SU-DHL-6 (cell line): ENCODE measurements at regions not wholly inside any gene's neighbourhood (a gene's known extent, or its start where the extent isn't known, plus 50 kb on each side); places are given as distances from the start of the nearest gene placed in this dataset.

Experiments used
- H2AFZ ChIP-seq: fragments of 200-600 bp; sonication (generic); 2 replicates; pipeline ENCODE4 v1.6.1; 2014; ENCODE audit warnings: low read depth, mild to moderate bottlenecking, moderate library complexity, mixed read lengths, antibody characterized with exemption, low read length; ENCODE audit not compliant: severe bottlenecking
- H3F3A ChIP-seq: fragments of 200-600 bp; shearing (Covaris generic); 2 replicates; pipeline ENCODE4 v1.6.0; 2016; ENCODE audit warnings: antibody characterized with exemption, mild to moderate bottlenecking; ENCODE audit not compliant: insufficient read depth
- H3K27ac ChIP-seq: fragments of 200-600 bp; sonication (generic); 2 replicates; pipeline ENCODE4 v1.5.1; 2016; ENCODE audit warnings: low read depth, mild to moderate bottlenecking, low read length, moderate library complexity, mixed read lengths
- H3K27me3 ChIP-seq: fragments of 200-600 bp; sonication (generic), shearing (Covaris generic); 2 replicates; pipeline ENCODE4 v1.6.0; 2014; ENCODE audit warnings: mild to moderate bottlenecking, low read length
- H3K36me3 ChIP-seq: fragments of 200-600 bp; sonication (generic); 2 replicates; pipeline ENCODE4 v1.6.1; 2014; ENCODE audit warnings: mild to moderate bottlenecking, low read length, mixed read lengths
- H3K4me2 ChIP-seq: fragments of 300-600, 200-600 bp; shearing (Covaris generic), sonication (generic); 2 replicates; pipeline ENCODE4 v1.6.0; 2014; ENCODE audit warnings: low read length, low read depth, mild to moderate bottlenecking; ENCODE audit not compliant: poor library complexity, severe bottlenecking
- H3K4me3 ChIP-seq: fragments of 200-600 bp; sonication (generic); 2 replicates; pipeline ENCODE4 v1.5.1; 2014; ENCODE audit warnings: antibody characterized with exemption, low read length, mild to moderate bottlenecking, mixed read lengths; ENCODE audit not compliant: insufficient read depth, poor library complexity, severe bottlenecking
- H3K79me2 ChIP-seq: fragments of 200-600 bp; sonication (generic); 2 replicates; pipeline ENCODE4 v1.6.1; 2014; ENCODE audit warnings: mild to moderate bottlenecking, low read length, moderate library complexity; ENCODE audit not compliant: insufficient read depth
- H3K9ac ChIP-seq: fragments of 200-600 bp; sonication (generic); 2 replicates; pipeline ENCODE4 v1.7.0; 2014; ENCODE audit warnings: mild to moderate bottlenecking, low read length
- H3K9me2 ChIP-seq: fragments of 200-600 bp; sonication (generic); replicated peaks from 2 replicates; pipeline ENCODE4 v1.6.1; 2014; ENCODE audit warnings: low read length; ENCODE audit not compliant: insufficient read depth
- H3K9me3 ChIP-seq: fragments of 200-600 bp; sonication (generic); 2 replicates; pipeline ENCODE4 v1.6.1; 2014; ENCODE audit warnings: low read length, mixed read lengths; ENCODE audit not compliant: insufficient read depth
- H4K20me1 ChIP-seq: fragments of 200-600 bp; sonication (generic); 2 replicates; pipeline ENCODE4 v1.6.1; 2014; ENCODE audit warnings: low read depth, mild to moderate bottlenecking, antibody characterized with exemption, low read length, moderate library complexity, mixed read lengths
- EZH2phosphoT487 ChIP-seq: fragments of 200-600 bp; sonication (generic), shearing (Covaris generic); conservative IDR thresholded peaks from 2 replicates; pipeline ENCODE4 v1.6.1; 2018; ENCODE audit warnings: mild to moderate bottlenecking, antibody characterized with exemption, low read length, moderate library complexity, mixed read lengths
- TF ChIP-seq, protein P1 (sequence below): fragments of 200-600 bp; sonication (generic); IDR thresholded peaks from one replicate; pipeline ENCODE4 v1.5.1; 2017; ENCODE audit warnings: antibody characterized with exemption, mild to moderate bottlenecking, low read length, moderate library complexity; ENCODE audit not compliant: insufficient read depth, poor library complexity, severe bottlenecking

DNA sequence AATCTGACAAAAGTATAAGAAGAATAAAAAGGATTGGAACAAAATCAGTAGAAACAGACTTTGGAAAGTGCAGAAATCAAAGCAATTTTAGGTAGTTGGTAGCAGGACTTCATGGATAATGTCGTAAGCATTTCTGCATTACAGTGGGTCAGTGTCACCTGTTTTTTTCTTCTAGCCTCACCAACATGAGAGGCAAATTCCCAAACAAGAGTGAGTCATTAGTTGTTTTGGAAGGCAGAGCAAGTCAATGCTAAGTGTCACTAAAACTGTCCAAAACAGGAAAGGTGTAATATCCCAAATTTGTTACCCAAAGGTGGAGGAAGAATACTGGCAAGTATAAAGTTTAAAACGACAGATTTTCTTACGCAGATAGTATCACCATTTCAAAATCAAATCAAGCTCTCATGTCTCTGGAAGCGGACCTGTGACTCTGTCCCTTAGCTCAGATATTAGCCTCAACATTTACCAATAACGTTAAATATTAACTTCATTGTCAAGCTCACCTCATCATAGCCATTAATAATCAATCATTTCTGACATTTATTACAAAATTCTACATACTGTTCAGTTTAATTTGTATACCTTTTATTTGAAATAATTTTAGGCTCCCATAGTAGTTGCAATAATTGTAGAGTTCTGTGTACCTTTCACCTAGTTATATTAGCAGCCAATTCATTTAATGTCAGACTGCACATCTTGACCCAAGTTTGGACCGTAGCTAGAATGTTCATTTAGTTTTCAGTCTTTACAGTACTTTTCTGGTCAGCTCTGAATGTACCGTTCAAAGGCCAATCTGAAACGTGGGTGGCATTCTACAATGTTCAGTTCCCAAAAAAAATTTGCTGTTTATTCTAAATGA lies 901.2 kb upstream of the COX7C start:
- H3K36me3 ChIP-seq = no peaks in the 10 kb centered on the region
- H3K79me2 ChIP-seq = no peaks in the 10 kb centered on the region
- no peak overlapping the region for H3K27ac ChIP-seq
- H3K4me2 ChIP-seq = no peak overlapping the region
- TF ChIP-seq, protein P1, sequence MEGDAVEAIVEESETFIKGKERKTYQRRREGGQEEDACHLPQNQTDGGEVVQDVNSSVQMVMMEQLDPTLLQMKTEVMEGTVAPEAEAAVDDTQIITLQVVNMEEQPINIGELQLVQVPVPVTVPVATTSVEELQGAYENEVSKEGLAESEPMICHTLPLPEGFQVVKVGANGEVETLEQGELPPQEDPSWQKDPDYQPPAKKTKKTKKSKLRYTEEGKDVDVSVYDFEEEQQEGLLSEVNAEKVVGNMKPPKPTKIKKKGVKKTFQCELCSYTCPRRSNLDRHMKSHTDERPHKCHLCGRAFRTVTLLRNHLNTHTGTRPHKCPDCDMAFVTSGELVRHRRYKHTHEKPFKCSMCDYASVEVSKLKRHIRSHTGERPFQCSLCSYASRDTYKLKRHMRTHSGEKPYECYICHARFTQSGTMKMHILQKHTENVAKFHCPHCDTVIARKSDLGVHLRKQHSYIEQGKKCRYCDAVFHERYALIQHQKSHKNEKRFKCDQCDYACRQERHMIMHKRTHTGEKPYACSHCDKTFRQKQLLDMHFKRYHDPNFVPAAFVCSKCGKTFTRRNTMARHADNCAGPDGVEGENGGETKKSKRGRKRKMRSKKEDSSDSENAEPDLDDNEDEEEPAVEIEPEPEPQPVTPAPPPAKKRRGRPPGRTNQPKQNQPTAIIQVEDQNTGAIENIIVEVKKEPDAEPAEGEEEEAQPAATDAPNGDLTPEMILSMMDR = no peak
- TF ChIP-seq EZH2phosphoT487 = no peak
- no peak overlapping the region for H2AFZ ChIP-seq
- H3K9ac ChIP-seq = no peak overlapping the region
- H4K20me1 ChIP-seq = no peaks in the 10 kb centered on the region
- no peak overlapping the region for H3K4me3 ChIP-seq
- H3F3A ChIP-seq = no peaks in the 10 kb centered on the region
- no peaks in the 10 kb centered on the region for H3K9me2 ChIP-seq
- no peaks in the 10 kb centered on the region for H3K9me3 ChIP-seq
- no peaks in the 10 kb centered on the region for H3K27me3 ChIP-seq

DNA sequence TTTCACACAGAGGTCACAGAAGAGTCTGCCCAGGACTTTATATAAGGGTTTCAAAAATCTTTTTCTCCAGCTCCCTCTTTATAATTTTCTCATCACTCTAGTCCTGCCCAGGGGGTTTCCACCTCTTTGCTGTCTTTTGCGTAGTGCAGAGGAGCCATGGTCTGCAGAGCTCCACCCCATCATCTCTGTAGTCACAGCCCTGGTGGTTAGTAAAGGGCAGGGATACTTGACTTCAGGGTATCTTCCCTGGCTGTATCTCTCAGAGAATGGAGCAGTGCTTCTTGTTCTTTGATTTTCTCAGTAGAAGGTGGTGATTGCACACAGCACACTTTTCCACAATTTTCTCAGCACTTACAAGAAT lies 900.6 kb upstream of the COX7C start:
- no peak overlapping the region for H3K4me3 ChIP-seq
- H3F3A ChIP-seq = no peaks in the 10 kb centered on the region
- no peaks in the 10 kb centered on the region for H4K20me1 ChIP-seq
- H3K9me3 ChIP-seq = no peaks in the 10 kb centered on the region
- H3K79me2 ChIP-seq = no peaks in the 10 kb centered on the region
- no peak overlapping the region for H2AFZ ChIP-seq
- TF ChIP-seq, protein P1 = no peak
- no peak for TF ChIP-seq EZH2phosphoT487
- no peak overlapping the region for H3K27ac ChIP-seq
- no peaks in the 10 kb centered on the region for H3K36me3 ChIP-seq
- H3K4me2 ChIP-seq = no peak overlapping the region
- H3K9ac ChIP-seq = no peak overlapping the region
- H3K9me2 ChIP-seq = no peaks in the 10 kb centered on the region
- no peaks in the 10 kb centered on the region for H3K27me3 ChIP-seq

DNA sequence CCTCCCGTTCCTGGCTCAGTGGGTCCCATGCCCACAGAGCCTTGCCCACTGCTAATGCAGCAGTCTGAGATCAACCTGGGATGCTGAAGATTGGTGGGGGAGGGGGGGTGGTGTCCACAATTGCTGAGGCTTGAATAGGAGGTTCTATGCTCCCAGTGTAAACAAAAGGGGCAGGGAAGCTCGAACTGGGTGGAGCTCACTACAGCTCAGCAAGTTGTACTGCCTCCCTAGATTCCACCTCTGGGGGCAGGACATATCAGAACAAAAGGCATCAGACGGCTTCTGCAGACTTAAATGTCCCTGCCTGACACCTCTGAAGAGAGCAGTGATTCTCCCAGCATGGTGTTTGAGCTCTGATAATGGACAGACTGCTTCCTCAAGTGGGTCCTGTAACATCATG lies 885.6 kb upstream of the COX7C start:
- Histone ChIP-seq H3K36me3 (no peaks in the 10 kb centered on the region), H3K4me3 (no peak overlapping the region), H3K79me2 (no peaks in the 10 kb centered on the region), H4K20me1 (no peaks in the 10 kb centered on the region), H3K27ac (no peak overlapping the region), H3K4me2 (no peak overlapping the region), H3K9me3 (no peaks in the 10 kb centered on the region), H3K9ac (no peak overlapping the region), H3K27me3 (no peaks in the 10 kb centered on the region), H2AFZ (no peak overlapping the region), H3K9me2 (no peaks in the 10 kb centered on the region; the same call in 1 of the 2 replicates), H3F3A (no peaks in the 10 kb centered on the region)
- TF ChIP-seq EZH2phosphoT487 = no peak
- TF ChIP-seq, protein P1 = no peak
